GM12873 (cell line): ENCODE measurements at regions not wholly inside any gene's neighbourhood (a gene's known extent, or its start where the extent isn't known, plus 50 kb on each side); places are given as distances from the start of the nearest gene placed in this dataset.

Source experiments
- CTCF ChIP-seq: IDR thresholded peaks from 2 replicates; pipeline ENCODE4 v1.5.1; 2012; ENCODE audit warnings: low read depth, mild to moderate bottlenecking, moderate library complexity, low read length, control low read depth; ENCODE audit not compliant: insufficient read depth; ENCODE audit errors: missing control alignments

GRCh38 chr16:85373741-85374570, 239.2 kb upstream of the GSE1 start:
- TF ChIP-seq CTCF = no peak

GRCh38 chr16:85374571-85374872, 238.6 kb upstream of the GSE1 start:
- no peak for TF ChIP-seq CTCF

GRCh38 chr16:85375282-85375681, 237.8 kb upstream of the GSE1 start:
- TF ChIP-seq CTCF = no peak

GRCh38 chr16:85376292-85377095, 236.6 kb upstream of the GSE1 start:
- TF ChIP-seq CTCF = no peak

GRCh38 chr16:85377388-85378144, 235.6 kb upstream of the GSE1 start:
- TF ChIP-seq CTCF = no peak

- TF ChIP-seq CTCF = no peak
These were observed 234.7 kb upstream of the GSE1 start for GRCh38 chr16:85378145-85379040.
